HCT116 (cell line): ENCODE measurements at regions not wholly inside any gene's neighbourhood (a gene's known extent, or its start where the extent isn't known, plus 50 kb on each side); places are given as distances from the start of the nearest gene placed in this dataset.

Source experiments
- CEBPB ChIP-seq: IDR thresholded peaks from 2 replicates; pipeline ENCODE4 v1.6.1; 2012; ENCODE audit warnings: low read depth
- ELF1 ChIP-seq: IDR thresholded peaks from 2 replicates; pipeline ENCODE4 v1.6.1; 2012; ENCODE audit warnings: low read depth, borderline replicate concordance
- POLR2A ChIP-seq: IDR thresholded peaks from 2 replicates; pipeline ENCODE4 v1.7.0; 2011; ENCODE audit warnings: borderline replicate concordance; ENCODE audit not compliant: insufficient read depth, insufficient read length; ENCODE audit errors: extremely low read depth
- POLR2AphosphoS5 ChIP-seq: IDR thresholded peaks from 2 replicates; pipeline ENCODE4 v1.6.1; 2011; ENCODE audit warnings: mild to moderate bottlenecking, low read depth, low read length, moderate library complexity
- RAD21 ChIP-seq: IDR thresholded peaks from 2 replicates; pipeline ENCODE4 v1.6.1; 2012; ENCODE audit warnings: low read depth, mild to moderate bottlenecking
- TCF7L2 ChIP-seq: IDR thresholded peaks from 2 replicates; pipeline ENCODE4 v1.7.0; 2011; ENCODE audit warnings: borderline replicate concordance, inconsistent platforms; ENCODE audit not compliant: insufficient read depth, insufficient read length; ENCODE audit errors: extremely low read depth
- ZFX ChIP-seq: fragments of 450-650 bp; IDR thresholded peaks from 2 replicates; pipeline ENCODE4 v1.6.1; 2017
- TF ChIP-seq, protein P1 (sequence below), 3 experiments: fragments of 200-600 bp in 1 of 3; sonication (generic) in 1 of 3; IDR thresholded peaks in 2 of 3; conservative IDR thresholded peaks in 1 of 3; 2 replicates each; pipeline ENCODE4 v1.5.1; 2012 to 2017; ENCODE audit warnings: low read depth in 2 of 3, low read length in 2 of 3, antibody characterized with exemption in 1 of 3, borderline replicate concordance in 1 of 3, control low read depth in 1 of 3, mild to moderate bottlenecking in 1 of 3, mixed read lengths in 1 of 3, mixed run types in 1 of 3, moderate library complexity in 1 of 3; ENCODE audit not compliant: insufficient read depth in 1 of 3
- TF ChIP-seq, protein P2 (sequence below): IDR thresholded peaks from 2 replicates; pipeline ENCODE4 v1.6.1; 2012; ENCODE audit warnings: low read depth

GRCh38 chr18:28581521-28582071 lies 404.7 kb upstream of the CDH2 start:
- no peak for TF ChIP-seq POLR2AphosphoS5
- no peak for TF ChIP-seq CEBPB
- TF ChIP-seq, protein P1, sequence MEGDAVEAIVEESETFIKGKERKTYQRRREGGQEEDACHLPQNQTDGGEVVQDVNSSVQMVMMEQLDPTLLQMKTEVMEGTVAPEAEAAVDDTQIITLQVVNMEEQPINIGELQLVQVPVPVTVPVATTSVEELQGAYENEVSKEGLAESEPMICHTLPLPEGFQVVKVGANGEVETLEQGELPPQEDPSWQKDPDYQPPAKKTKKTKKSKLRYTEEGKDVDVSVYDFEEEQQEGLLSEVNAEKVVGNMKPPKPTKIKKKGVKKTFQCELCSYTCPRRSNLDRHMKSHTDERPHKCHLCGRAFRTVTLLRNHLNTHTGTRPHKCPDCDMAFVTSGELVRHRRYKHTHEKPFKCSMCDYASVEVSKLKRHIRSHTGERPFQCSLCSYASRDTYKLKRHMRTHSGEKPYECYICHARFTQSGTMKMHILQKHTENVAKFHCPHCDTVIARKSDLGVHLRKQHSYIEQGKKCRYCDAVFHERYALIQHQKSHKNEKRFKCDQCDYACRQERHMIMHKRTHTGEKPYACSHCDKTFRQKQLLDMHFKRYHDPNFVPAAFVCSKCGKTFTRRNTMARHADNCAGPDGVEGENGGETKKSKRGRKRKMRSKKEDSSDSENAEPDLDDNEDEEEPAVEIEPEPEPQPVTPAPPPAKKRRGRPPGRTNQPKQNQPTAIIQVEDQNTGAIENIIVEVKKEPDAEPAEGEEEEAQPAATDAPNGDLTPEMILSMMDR (IDR thresholded peaks at IDR 0.05 in 2 of 3, conservative IDR thresholded peaks at IDR 0.05 in 1 of 3; ENCODE audit: borderline replicate concordance in 1 of 3, insufficient read depth in 1 of 3, low read depth in 2 of 3, low read length in 2 of 3): no peak
- no peak for TF ChIP-seq RAD21
- TF ChIP-seq ELF1: no peak
- no peak for TF ChIP-seq POLR2A
- TF ChIP-seq ZFX: no peak
- TF ChIP-seq TCF7L2: no peak
- TF ChIP-seq, protein P2, sequence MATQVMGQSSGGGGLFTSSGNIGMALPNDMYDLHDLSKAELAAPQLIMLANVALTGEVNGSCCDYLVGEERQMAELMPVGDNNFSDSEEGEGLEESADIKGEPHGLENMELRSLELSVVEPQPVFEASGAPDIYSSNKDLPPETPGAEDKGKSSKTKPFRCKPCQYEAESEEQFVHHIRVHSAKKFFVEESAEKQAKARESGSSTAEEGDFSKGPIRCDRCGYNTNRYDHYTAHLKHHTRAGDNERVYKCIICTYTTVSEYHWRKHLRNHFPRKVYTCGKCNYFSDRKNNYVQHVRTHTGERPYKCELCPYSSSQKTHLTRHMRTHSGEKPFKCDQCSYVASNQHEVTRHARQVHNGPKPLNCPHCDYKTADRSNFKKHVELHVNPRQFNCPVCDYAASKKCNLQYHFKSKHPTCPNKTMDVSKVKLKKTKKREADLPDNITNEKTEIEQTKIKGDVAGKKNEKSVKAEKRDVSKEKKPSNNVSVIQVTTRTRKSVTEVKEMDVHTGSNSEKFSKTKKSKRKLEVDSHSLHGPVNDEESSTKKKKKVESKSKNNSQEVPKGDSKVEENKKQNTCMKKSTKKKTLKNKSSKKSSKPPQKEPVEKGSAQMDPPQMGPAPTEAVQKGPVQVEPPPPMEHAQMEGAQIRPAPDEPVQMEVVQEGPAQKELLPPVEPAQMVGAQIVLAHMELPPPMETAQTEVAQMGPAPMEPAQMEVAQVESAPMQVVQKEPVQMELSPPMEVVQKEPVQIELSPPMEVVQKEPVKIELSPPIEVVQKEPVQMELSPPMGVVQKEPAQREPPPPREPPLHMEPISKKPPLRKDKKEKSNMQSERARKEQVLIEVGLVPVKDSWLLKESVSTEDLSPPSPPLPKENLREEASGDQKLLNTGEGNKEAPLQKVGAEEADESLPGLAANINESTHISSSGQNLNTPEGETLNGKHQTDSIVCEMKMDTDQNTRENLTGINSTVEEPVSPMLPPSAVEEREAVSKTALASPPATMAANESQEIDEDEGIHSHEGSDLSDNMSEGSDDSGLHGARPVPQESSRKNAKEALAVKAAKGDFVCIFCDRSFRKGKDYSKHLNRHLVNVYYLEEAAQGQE: no peak
